ENCODE measurements at regions not wholly inside any gene's neighbourhood (a gene's known extent, or its start where the extent isn't known, plus 50 kb on each side); places are given as distances from the start of the nearest gene placed in this dataset.
"Not testable (repeated sequence)": the region's sequence is repeated elsewhere in the genome, so short reads cannot be mapped to it uniquely, and the experiment has no call there.

DNA sequence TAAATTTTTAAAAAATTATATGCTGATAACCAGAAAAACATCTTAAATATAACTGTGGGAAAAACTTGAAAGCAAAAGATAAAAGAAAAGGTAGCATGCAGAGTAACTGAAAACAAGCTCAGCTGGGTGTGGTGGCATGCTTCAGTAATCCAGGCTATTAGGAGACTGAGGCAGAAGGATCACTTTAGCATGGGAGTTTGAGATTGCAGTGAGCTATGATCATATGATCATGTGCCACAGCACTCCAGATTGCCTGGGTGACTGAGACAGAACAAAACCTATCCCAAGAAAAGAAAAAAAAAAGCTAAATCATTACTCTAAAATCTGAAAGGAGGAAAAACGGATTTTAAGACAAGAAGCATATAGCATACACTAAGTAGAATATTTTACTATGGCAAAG lies 1624.0 kb downstream of the AMY1C start:
- no peak for ATAC-seq
- no peak for DNase-seq

DNA sequence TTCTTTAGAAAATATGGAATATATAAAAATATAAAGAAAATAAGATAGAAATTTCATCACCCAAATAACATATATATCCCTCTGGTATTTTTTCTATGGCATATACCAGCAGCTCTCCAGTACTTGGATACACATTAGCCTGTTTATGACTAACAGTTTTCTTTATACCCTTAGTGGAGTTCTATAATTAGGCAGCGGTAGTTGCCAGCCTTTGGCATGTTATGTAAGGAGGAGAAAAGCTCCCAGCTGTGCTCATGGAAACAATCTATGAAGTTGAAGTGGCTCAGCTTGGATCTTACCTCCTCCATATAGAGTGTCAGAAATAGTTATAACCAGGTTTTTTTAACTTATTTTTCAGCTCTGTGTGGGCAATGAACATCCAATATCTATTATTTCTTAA lies 1636.8 kb downstream of the AMY1C start:
- DNase-seq (no peak), ATAC-seq (no peak)

DNA sequence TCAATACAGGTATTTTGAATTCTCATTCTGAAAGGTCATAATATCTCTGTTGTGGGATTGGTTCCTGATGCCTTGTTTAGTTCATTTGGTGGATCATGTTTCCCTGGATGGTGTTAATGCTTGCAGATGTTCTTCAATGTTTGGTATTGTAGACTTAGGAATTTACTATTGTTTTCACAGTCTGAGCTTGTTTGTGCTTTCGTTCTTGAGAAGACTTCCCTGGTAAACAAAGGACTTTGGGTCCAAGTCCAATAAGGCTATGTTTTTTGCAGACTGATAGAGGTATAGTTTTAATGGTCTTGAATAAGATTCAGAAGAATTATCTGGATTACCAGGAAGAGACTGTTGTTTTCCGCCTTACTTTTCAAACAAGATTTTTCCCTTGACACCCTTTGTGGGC lies 1646.3 kb downstream of the AMY1C start:
- no peak for DNase-seq
- ATAC-seq = no peak

DNA sequence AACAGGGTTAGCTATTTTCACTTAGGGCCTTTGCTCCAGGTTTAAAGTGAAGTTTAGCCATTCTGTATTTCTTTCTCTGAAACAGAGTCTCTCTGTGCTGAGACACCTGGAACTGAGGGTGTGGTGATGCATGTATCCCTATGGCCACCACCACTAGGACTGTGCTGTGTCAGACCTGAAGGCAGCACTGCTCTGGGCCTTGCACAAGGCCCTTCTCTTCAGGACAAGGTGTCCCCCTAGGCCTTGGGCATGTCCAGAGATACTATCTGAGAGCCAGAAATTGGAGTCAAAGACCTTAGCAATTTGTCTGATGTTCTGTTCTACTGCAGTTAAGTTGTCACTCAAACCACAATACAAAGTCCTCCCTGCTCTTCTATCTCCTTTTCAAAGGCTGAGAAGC lies 1649.2 kb downstream of the AMY1C start:
- DNase-seq = no peak
- ATAC-seq = no peak

DNA sequence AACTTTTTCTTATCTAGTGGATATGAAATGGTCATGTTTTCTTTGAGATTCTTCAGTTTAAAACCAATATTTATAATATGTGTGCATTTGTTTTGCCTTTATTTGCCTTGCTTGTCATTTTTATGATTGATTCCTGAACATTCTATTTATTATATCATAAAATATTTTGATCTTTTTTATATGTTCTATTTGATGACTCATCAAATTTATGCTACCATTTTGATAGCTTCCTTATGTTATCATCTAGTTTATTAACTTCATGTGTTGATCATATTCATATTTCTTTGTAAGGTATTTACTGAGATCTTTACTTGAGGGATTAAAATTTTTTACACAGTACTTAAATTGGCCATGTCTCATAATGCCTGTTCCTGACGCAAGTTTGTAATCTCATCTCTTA lies 1650.0 kb downstream of the AMY1C start:
- DNase-seq (no peak), ATAC-seq (no peak)

DNA sequence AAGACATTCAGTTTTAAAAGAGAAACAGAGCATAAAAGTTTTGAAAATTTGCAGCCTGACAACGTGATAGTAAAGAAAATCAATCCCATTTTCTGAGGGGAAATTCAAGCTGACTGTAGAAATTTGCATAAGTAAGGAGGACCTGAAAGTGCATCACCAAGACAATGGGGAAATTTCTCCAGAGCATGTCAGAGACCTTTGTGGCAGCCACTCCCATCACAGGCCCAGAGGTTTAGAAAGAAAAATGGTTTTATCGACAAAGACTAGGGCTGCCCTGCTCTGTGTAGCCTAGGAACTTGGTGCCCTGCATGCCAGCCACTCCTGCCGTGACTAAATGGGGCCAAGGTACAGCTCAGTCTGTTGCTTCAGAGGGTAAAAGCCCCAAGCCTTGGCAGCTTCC lies 1640.2 kb upstream of the PRMT6 start:
- DNase-seq = no peak
- ATAC-seq = no peak

DNA sequence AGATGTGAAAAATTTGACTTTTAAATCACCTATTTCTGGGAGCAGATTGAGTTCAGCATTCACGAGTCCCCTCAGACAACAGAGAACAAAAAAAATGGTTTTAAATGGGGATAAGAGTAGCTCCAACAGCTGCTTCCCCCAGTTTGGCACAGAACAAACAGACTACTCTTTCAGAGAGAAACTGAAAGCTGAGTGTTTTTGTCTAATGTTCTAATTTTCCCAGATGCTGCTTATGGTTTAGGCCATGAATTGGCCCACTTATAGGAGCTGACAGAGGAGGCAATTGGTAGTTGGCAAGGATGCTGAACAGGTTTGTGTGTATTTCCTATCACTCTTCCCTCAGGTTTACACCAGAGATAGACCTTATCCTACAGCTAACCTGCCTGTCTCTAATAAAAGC lies 1637.4 kb upstream of the PRMT6 start:
- DNase-seq (no peak), ATAC-seq (no peak)

DNA sequence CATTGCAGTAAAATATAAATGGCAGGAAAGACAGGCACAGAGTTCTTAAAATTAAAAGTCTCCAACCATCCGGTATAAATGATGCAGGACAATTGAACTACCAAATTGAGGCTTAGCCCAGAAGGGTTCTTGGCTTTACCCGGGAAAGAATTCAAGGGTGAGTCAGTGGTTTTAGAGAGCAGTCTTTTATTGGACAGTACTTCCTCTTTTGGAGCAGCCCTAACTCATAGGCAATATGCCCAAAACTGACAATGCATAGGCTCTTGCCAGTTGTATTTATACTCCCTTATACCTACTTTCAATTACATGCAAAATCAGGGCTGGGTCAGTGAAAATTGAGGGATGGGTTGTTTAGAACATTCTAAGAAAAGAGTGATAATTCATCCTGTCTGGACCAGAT lies 1628.9 kb upstream of the PRMT6 start:
- DNase-seq (no peak), ATAC-seq (no peak)

DNA sequence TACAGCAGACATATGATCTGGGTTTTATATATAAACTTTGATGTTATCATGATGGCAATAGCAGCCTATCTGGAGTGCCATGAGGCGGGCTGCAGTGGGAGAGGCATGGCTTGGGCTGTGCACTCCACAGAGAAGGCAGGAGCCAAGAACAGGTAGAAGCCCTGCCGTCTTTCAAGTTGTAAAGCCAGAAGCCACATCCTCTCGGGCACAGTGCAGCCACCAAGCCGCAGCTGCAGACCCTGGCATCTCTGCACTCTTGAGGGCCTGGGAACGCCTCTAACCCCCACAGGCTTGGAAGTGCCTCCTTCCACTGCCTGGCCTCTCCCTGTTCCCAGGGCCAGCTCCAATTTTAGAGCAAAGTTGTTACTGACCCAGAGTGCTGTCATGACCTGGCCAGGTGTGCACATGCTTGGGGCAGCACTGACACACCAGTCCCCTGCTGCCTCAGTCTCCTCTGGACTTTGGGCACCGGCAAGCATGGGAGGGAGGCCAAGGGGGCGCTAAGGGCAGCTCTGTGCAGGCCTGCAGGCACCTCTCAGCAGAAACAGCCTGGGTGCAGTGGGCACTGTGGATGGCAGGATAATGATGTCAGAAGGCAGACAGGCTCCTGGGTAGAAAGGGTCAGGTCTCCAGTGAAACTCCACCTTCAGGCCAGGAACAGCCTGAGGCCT lies 1619.8 kb upstream of the PRMT6 start:
- no peak for ATAC-seq
- DNase-seq = no peak

DNA sequence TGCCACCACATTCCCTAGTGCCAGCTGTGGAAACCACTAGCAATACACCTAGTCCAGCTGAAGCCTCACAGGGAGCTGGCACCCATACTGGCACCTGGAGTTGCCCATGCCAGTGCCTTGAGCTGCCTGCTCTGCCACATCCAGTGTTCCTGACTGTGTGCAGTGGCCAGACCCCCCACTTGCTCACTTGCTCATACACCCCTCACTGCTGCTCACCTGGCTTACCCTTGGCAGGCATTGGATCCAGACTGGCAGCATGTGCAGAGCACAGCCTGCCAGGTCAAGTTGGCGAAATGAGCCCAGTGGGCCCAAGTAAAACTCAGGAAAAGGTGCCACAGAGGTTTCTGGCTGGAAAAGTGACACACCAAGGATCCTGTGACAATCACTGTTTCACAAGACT lies 1618.6 kb upstream of the PRMT6 start:
- no peak for DNase-seq

DNA sequence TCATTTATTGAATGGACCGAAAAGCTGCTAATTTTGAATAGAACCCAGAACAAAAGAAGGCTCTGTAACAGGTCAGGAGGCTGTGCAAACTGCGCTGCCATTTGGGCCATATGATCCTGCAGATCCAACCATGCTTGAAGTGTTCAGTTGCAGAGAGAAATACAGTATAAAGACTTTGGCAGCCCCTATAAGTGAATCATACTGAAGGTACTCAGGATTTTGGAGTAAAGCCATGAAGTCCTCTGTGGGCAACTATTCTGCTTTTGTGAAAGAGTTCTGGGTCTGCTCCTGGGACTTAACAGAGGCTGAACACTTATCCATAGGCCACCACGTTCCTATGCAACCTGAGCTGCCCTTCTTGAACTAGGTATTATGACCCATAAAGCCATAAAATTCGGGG lies 1613.6 kb upstream of the PRMT6 start:
- DNase-seq (no peak), ATAC-seq (no peak)

More for the DNA sequence above, 1618.6 kb upstream of the PRMT6 start:
- ATAC-seq = no peak

DNA sequence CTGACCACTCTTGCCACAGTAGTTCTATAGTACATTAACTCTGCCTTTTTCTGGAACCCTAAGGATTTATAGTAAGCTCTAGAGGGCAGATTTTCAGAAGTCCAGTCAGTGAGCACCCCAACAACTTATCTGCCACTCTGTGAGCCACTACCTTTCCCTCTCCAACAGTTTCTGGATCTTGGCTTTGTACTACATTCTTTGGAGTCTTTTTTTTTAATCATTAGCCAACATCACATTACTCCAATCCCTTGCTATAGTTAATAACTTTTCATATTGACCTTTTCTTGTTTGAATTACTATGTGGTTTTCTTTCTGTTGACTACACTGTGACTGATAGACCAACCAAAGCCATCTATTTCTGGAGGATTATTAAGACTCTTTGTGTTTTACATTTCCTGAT lies 1596.7 kb upstream of the PRMT6 start:
- ATAC-seq (no peak), DNase-seq (no peak)

DNA sequence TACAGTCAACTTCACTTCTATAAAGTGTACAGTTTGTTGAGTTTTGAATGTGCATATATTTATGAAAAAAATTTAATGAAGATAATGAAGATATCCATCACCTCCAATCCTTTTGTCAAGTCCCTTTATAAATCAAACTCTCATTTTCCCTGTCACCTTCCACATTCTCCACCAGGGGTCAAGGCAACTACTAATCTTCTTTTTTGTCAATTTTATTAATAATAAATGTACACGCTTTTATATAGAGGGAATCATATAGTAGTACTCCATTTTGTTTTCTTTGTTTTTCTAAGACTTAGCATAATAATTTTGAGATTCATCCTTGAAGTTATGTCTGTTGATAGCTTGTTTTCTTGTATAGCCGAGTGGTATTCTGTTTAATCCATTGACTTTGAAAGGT lies 1594.2 kb upstream of the PRMT6 start:
- ATAC-seq (no peak), DNase-seq (no peak)

DNA sequence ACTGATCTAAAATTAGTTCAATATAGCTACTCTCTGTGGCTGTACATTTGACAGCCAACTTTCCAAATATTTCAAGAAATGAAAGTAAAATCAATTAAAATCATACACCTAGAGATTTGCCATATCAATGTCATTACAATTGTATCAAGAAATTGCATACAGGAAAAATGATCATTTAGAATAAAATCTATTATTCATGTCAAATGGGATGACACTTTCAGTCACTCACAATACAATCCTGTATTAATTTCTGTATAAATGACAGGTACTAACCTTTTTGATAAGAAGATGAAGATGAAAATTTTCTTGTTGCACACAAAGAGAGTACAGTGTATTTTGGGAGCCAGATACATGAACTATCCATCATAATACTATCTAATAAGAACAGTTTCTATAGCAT lies 1588.9 kb upstream of the PRMT6 start:
- ATAC-seq (no peak), DNase-seq (no peak)

DNA sequence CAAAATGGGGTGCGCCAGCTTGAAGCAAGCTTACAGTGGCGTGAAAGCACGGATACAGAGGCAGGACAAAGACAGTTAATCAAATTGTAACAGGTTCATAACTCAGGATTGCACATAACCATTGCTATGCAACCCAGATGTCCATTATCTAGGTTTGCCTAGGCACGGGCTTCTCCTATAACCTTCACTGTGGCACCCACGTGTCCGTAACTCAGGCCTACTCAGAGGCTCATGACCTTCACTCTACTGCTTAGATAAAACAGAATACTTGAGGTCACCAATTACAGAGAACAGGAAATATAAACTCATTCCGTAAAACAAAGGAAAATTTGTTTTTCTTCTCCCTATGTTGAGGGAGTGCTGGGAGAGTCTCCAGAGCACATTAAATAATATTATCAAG lies 1585.9 kb upstream of the PRMT6 start:
- DNase-seq, ATAC-seq: not testable (repeated sequence)

DNA sequence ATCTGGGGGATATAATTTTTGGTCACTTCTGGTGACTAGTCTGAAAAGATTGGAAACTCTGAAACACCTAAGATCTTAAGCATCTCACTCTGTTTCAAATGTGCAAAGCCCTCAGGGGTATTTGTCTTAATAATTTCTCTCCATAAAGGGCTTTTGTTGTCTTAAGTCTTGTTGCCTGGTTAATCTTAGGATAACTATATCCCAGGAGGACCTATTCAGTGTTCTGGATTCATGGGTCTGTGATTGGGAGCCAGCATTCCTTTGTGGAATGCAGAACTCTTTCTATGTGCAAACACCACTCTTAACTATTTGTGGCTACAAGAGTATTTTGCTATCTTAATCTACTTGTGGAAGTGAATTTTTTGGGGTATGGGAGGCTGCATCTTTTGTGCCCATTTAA lies 1573.0 kb upstream of the PRMT6 start:
- ATAC-seq = no peak
- no peak for DNase-seq

DNA sequence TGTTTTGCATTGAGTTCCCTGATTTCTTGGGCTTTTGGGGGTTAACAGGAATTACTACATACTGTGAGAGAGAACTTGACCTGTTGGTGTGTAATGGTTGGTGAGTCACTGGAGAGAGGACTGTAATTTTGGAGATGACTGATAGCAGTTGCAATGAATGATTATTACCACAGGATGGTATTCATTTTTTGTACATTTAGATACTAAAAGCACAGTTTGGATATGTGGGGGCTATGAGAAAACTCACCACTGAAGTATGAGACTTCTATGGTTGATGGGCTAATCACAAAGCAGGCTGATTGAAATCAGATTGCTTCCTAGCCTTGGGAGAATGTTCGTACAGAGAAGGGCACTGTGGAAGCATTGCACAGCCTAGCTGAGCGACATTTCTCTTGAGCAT lies 1571.3 kb upstream of the PRMT6 start:
- ATAC-seq (no peak), DNase-seq (no peak)

DNA sequence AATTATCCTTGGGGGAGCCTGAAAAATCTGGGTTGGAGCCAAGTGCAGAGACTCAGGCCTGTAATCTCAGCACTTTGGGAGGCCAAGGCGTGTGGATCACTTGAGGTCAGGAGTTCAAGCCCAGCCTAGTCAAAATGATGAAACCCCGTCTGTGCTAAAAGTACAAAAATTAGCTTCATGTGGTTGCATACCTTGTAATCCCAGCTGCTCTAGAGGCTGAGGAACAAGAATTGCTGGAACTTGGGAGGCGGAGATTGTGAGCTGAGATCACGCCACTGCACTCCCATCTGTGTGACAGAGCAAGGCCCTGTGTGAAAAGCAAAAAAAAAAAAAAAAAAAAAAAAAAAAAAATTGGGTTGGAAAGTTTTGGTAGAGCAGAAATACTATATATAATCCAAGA lies 1563.6 kb upstream of the PRMT6 start:
- DNase-seq = no peak
- ATAC-seq = no peak

DNA sequence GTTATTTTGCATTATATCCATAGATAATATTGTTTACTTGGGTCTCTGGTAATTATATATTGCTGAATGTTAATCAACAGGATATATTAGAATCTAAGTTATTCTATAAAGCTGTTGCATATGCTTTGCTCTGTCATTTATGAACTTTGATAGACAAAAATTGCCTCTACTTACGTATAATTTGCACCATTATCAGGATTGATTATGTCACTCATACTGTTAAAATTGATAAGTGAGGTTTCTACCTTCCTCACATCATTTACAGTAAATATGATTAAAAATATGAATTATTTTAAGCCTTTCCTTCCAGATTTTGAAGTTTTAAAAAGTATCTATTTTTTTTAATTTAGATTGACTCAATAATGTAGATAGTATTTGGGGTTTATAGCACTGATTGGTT lies 1540.4 kb upstream of the PRMT6 start:
- ATAC-seq (no peak), DNase-seq (no peak)

DNA sequence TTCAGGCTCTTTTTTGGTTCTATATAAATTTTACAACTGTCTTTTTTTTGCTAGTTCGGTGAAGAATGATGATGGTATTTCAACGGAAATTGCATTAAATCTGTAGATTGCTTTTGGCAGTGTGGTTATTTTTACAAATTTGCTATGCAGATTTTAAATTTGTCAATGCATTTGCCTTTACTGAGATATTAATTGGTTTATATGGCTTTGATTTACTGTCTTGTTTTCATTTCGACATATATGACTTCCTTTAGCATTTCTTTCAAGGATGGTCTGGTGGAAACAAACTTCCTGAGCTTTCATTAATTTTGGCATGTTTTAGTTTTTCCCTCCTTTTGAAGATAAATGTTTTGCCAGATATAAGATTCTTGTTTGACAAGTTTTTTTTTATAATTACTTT lies 1522.5 kb upstream of the PRMT6 start:
- no peak for DNase-seq
- ATAC-seq = no peak

DNA sequence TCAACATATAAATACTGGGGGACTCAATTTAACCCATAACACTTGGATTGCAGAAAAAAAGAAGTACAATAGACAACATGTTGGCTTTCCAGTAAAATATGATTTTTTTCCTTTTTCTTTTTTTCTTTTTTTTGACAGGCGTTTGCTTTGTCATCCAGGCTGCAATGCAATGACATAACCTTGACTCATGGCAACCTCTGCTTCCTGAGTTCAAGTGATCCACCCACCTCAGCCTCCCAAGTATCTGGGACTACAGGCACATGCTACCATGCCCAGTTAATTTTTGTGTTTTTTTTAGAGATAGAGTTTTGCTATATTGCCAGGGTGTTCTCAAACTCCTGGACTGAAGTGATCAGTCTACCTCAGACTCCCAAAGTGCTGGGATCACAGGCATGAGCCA lies 1512.0 kb upstream of the PRMT6 start:
- DNase-seq (no peak), ATAC-seq (no peak)

DNA sequence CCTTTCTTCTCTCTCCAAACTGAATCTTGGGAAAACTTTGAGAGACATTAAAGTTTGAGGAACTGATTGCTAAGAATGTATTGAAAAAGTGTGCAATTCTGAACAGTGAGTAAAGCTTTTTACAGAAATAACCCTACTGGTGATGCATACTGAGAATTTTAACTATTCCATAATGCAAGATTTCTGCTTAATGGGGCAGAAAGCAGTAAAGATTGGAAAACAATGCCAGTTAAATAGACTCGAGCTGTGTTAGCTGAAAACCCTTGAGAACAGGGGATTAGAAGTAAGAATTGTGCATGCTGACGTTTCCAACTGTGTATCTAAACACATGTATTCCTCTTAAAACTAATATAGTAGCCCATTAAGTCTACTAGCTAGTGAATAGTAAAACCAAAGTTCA lies 1500.2 kb upstream of the PRMT6 start:
- DNase-seq (no peak), ATAC-seq (no peak)

DNA sequence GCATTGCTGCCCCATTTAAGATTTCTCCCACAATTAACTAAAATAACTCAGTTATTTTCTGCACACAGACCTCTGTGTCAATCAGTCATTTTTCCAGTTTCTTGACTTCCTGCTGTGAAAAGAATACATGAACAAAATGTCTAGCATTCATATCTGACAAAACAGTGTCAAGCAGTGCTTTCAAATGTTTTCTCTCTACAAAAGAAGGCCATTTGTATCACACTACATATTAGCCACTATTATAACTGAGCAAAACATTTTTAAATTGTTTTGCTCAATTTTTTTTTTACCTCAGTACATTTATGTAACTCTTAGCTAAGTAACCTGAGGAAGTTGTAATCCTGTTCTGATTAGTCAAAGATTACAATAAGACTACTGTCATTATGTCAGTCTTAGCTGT lies 1498.5 kb upstream of the PRMT6 start:
- ATAC-seq = no peak
- DNase-seq = no peak

DNA sequence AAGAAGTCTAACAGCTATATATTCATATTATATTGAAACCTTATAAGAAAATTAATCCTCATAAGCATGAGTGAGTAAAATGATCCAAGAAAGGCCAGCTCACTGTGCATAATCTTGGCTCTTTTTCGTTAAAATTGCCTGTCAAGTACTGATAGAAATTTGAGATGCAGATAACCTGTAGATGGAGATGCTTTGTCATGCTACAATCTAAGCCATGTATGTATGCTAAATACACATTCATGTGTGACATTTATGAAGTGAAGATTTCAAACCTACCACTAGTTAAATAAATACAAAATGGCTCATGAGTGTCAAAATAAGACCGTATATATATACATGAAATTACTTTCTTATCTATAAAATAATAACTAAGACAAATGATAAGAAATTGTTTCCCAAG lies 1491.5 kb upstream of the PRMT6 start:
- no peak for DNase-seq
- ATAC-seq = no peak

DNA sequence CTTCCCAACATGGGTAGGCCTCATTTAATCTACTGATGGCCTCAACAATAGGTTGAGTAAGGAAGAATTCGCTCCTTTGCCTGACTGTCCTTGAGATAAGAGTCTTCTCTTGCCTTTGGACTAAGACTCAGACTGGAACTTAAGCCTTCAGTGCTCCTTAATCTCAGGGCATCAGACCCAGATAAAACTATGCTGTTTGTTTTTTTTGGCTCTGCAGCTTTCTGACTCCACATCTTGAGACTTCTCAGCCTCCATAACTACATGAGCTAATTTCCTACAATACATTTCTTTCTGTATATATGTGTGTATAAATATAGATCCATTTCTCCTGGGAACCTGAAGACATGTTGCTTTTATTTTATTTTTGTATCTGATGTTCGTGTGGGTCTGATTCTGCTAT lies 1470.7 kb upstream of the PRMT6 start:
- ATAC-seq (no peak), DNase-seq (no peak)

Data from stimulated activated naive CD8-positive, alpha-beta T cell treated with anti-CD3 and anti-CD28 coated beads, Interleukin-15, Interleukin-2, amounts not matched to agents 100 U/mL and 50 U/mL, for 24 hours (primary cell).